Sigmoid colon (tissue), 4 donors: ENCODE measurements at regions not wholly inside any gene's neighbourhood (a gene's known extent, or its start where the extent isn't known, plus 50 kb on each side); places are given as distances from the start of the nearest gene placed in this dataset.

ENCODE experiments used
- EP300 ChIP-seq, 4 donors: sonication (generic); formaldehyde crosslinking; IDR thresholded peaks; one replicate each; pipeline ENCODE4 v1.6.1; 2017; ENCODE audit warnings: antibody characterized with exemption in 4 of 4
- POLR2AphosphoS5 ChIP-seq, 4 donors: sonication (generic); formaldehyde crosslinking; IDR thresholded peaks; one replicate each; pipeline ENCODE4 v1.6.1; 2017; ENCODE audit warnings: antibody characterized with exemption in 4 of 4
- TF ChIP-seq, protein P1 (sequence below), 4 experiments: fragments of 450-650 bp in 3 of 4; fragments of 200-600 bp in 1 of 4; IDR thresholded peaks; one replicate each; pipeline ENCODE4 v1.5.1; 2016 to 2019; ENCODE audit warnings: antibody characterized with exemption in 4 of 4, mild to moderate bottlenecking in 3 of 4, moderate library complexity in 2 of 4

DNA sequence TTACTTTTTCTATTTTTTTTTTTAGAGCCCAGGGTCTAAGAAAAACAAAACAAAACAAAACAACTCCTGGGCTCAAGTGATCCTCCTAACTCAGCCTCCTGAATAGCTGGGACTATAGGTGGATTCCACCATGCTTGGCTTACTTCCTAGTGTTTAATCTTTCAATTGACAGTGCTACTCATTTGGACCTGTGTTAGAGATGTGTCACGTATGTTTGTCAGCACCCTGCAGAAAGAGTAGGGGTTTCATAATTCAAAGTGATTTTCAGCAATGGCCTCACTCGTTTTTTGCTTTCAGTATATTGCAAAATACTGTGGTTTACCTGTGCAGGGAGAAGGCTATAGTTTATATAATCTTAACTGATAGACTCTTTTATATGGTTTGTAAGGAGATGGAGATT lies 71.6 kb upstream of the TEX13D start:
- TF ChIP-seq, protein P1, sequence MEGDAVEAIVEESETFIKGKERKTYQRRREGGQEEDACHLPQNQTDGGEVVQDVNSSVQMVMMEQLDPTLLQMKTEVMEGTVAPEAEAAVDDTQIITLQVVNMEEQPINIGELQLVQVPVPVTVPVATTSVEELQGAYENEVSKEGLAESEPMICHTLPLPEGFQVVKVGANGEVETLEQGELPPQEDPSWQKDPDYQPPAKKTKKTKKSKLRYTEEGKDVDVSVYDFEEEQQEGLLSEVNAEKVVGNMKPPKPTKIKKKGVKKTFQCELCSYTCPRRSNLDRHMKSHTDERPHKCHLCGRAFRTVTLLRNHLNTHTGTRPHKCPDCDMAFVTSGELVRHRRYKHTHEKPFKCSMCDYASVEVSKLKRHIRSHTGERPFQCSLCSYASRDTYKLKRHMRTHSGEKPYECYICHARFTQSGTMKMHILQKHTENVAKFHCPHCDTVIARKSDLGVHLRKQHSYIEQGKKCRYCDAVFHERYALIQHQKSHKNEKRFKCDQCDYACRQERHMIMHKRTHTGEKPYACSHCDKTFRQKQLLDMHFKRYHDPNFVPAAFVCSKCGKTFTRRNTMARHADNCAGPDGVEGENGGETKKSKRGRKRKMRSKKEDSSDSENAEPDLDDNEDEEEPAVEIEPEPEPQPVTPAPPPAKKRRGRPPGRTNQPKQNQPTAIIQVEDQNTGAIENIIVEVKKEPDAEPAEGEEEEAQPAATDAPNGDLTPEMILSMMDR (IDR thresholded peaks at IDR 0.05): no peak
- no peak for TF ChIP-seq POLR2AphosphoS5 (IDR thresholded peaks at IDR 0.05)
- no peak for TF ChIP-seq EP300 (IDR thresholded peaks at IDR 0.05)
